SHP77 treated with DMSO at 0.1 percent for 48 hours (cell line): ENCODE measurements at regions not wholly inside any gene's neighbourhood (a gene's known extent, or its start where the extent isn't known, plus 50 kb on each side); places are given as distances from the start of the nearest gene placed in this dataset.

Experiments
- DNase-seq: peaks from one replicate; lab custom pipeline; 2025; lab: John Stamatoyannopoulos, UW

GRCh38 chr12:130017591-130018449 is 114.0 kb upstream of the TMEM132D start:
- DNase-seq: peak; percentile 19

- no peak for DNase-seq
Measured at GRCh38 chr12:130018614-130019013, 114.8 kb upstream of the TMEM132D start.

GRCh38 chr12:130026608-130027176 is 122.9 kb upstream of the TMEM132D start:
- peak; percentile 9 for DNase-seq

- no peak for DNase-seq
Measured at GRCh38 chr12:130027798-130028197, 124.0 kb upstream of the TMEM132D start.

- no peak for DNase-seq
Measured at GRCh38 chr12:130029151-130029550, 125.3 kb upstream of the TMEM132D start.

- DNase-seq: no peak
Measured at GRCh38 chr12:130031041-130031440, 127.2 kb upstream of the TMEM132D start.

GRCh38 chr12:130031571-130032189 is 127.9 kb upstream of the TMEM132D start:
- peak; percentile 13 for DNase-seq

GRCh38 chr12:130041983-130042812 is 120.1 kb upstream of the FZD10 start:
- DNase-seq: no peak

GRCh38 chr12:130043685-130044406 is 118.4 kb upstream of the FZD10 start:
- DNase-seq: no peak

- no peak for DNase-seq
Measured at GRCh38 chr12:130044991-130045621, 117.2 kb upstream of the FZD10 start.

- no peak for DNase-seq
Measured at GRCh38 chr12:130049666-130050065, 112.6 kb upstream of the FZD10 start.

GRCh38 chr12:130051900-130052299 is 110.4 kb upstream of the FZD10 start:
- no peak for DNase-seq

GRCh38 chr12:130053651-130054069 is 108.6 kb upstream of the FZD10 start:
- no peak for DNase-seq

GRCh38 chr12:130054803-130055202 is 107.5 kb upstream of the FZD10 start:
- no peak for DNase-seq

- no peak for DNase-seq
Measured at GRCh38 chr12:130058926-130059472, 103.3 kb upstream of the FZD10 start.

GRCh38 chr12:130063866-130064265 is 98.4 kb upstream of the FZD10 start:
- no peak for DNase-seq

- no peak for DNase-seq
Measured at GRCh38 chr12:130064999-130065398, 97.3 kb upstream of the FZD10 start.

GRCh38 chr12:130066742-130067141 is 95.5 kb upstream of the FZD10 start:
- no peak for DNase-seq

GRCh38 chr12:130068741-130069140 is 93.5 kb upstream of the FZD10 start:
- DNase-seq: no peak

- DNase-seq: no peak
Measured at GRCh38 chr12:130070126-130070611, 92.1 kb upstream of the FZD10 start.

- DNase-seq: no peak
Measured at GRCh38 chr12:130073721-130074120, 88.5 kb upstream of the FZD10 start.
